ENCODE measurements at regions not wholly inside any gene's neighbourhood (a gene's known extent, or its start where the extent isn't known, plus 50 kb on each side); places are given as distances from the start of the nearest gene placed in this dataset.

DNA sequence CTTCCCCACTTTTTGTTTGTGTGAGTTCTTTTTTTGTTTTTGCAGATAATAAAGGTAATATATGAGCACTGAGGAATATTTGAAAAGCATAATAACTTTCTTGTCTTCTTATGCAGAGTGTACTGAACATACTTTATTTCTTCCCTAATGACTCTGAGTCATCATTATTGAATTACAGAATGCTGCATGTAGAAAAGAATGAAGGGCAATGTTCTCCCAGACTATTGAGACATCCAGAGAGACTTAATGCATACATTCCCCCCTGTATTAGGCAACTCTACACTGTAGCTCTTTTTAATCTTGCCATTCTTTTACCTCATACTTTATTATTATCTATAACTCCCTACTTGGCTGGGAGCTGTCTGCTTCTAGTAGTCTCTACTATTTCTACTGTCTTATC is 240.5 kb upstream of the ANKRD50 start:
- Histone ChIP-seq H4K20me1 (ENCODE audit: insufficient read depth) (no peaks in the 10 kb centered on the region), H3F3A (ENCODE audit: insufficient read depth, low read depth) (no peaks in the 10 kb centered on the region), H3K27ac (no peak overlapping the region), H3K4me1 (replicated peaks; ENCODE audit: insufficient read depth) (peaks cover 9% of the 10 kb centered on the region; the same call in 1 of the 2 replicates), H2AFZ (no peak overlapping the region), H3K4me2 (no peak overlapping the region), H3K9me3 (ENCODE audit: insufficient read depth, low read depth) (no peaks in the 10 kb centered on the region; the same call in 1 of the 2 replicates), H3K4me3 (no peak overlapping the region), H3K27me3 (ENCODE audit: insufficient read depth, low read depth) (no peaks in the 10 kb centered on the region), H3K9me2 (ENCODE audit: insufficient read depth) (no peaks in the 10 kb centered on the region), H3K79me2 (ENCODE audit: low read depth) (no peaks in the 10 kb centered on the region), H3K36me3 (ENCODE audit: low read depth) (no peaks in the 10 kb centered on the region)
- ChIA-PET POLR2A (ENCODE audit: unreplicated experiment) (no interaction called here), CTCF (no interaction called here)
- BruUV-seq (replicated peaks), result no TSS peak
- no peak for TF ChIP-seq EZH2 (IDR thresholded peaks at IDR 0.05; ENCODE audit: low read depth)
- TF ChIP-seq, protein P1, sequence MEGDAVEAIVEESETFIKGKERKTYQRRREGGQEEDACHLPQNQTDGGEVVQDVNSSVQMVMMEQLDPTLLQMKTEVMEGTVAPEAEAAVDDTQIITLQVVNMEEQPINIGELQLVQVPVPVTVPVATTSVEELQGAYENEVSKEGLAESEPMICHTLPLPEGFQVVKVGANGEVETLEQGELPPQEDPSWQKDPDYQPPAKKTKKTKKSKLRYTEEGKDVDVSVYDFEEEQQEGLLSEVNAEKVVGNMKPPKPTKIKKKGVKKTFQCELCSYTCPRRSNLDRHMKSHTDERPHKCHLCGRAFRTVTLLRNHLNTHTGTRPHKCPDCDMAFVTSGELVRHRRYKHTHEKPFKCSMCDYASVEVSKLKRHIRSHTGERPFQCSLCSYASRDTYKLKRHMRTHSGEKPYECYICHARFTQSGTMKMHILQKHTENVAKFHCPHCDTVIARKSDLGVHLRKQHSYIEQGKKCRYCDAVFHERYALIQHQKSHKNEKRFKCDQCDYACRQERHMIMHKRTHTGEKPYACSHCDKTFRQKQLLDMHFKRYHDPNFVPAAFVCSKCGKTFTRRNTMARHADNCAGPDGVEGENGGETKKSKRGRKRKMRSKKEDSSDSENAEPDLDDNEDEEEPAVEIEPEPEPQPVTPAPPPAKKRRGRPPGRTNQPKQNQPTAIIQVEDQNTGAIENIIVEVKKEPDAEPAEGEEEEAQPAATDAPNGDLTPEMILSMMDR (conservative IDR thresholded peaks at IDR 0.05), result no peak
- intact Hi-C loops (cut with micrococcal nuclease; ENCODE audit: unreplicated experiment), result no loop called here
- peak in 1 of 2 experiments; percentile 53 for DNase-seq

DNA sequence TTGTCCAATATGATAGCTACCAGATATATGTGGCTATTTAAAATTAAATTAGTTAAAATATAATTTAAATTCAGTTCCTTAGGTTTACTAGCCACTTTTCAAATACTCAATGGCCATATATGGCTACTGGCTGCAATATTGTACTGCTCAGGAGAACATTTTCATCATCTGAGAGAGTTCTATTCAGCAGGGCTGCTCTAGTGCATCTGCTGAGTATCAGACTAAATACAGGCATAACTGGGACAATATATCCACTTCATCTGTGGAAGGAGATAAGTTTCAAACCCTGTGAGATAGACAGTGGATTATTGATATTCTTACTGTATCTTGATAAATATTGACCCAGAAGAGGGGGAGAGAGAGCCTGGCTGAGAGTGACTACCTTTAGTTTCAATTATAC is 240.1 kb upstream of the ANKRD50 start:
- TF ChIP-seq, protein P1 (conservative IDR thresholded peaks at IDR 0.05), result no peak
- no peak for TF ChIP-seq EZH2 (IDR thresholded peaks at IDR 0.05; ENCODE audit: low read depth)
- no TSS peak for BruUV-seq (replicated peaks)
- no peaks in the 10 kb centered on the region for H3K79me2 ChIP-seq (ENCODE audit: low read depth)
- no peaks in the 10 kb centered on the region for H3K9me2 ChIP-seq (ENCODE audit: insufficient read depth)
- H3K36me3 ChIP-seq (ENCODE audit: low read depth), result no peaks in the 10 kb centered on the region
- H3K4me1 ChIP-seq (replicated peaks; ENCODE audit: insufficient read depth), result peaks cover 9% of the 10 kb centered on the region; the same call in 1 of the 2 replicates
- H3K27ac ChIP-seq, result no peak overlapping the region
- H3F3A ChIP-seq (ENCODE audit: insufficient read depth, low read depth), result no peaks in the 10 kb centered on the region
- no peak for DNase-seq
- H3K4me3 ChIP-seq, result no peak overlapping the region
- no peaks in the 10 kb centered on the region for H3K27me3 ChIP-seq (ENCODE audit: insufficient read depth, low read depth)
- no peaks in the 10 kb centered on the region; the same call in none of the 2 replicates for H3K9me3 ChIP-seq (ENCODE audit: insufficient read depth, low read depth)
- no peaks in the 10 kb centered on the region for H4K20me1 ChIP-seq (ENCODE audit: insufficient read depth)
- intact Hi-C loops (cut with micrococcal nuclease; ENCODE audit: unreplicated experiment), result no loop called here
- no peak overlapping the region for H2AFZ ChIP-seq
- CTCF ChIA-PET, result no interaction called here
- POLR2A ChIA-PET (ENCODE audit: unreplicated experiment), result no interaction called here
- H3K4me2 ChIP-seq, result no peak overlapping the region

DNA sequence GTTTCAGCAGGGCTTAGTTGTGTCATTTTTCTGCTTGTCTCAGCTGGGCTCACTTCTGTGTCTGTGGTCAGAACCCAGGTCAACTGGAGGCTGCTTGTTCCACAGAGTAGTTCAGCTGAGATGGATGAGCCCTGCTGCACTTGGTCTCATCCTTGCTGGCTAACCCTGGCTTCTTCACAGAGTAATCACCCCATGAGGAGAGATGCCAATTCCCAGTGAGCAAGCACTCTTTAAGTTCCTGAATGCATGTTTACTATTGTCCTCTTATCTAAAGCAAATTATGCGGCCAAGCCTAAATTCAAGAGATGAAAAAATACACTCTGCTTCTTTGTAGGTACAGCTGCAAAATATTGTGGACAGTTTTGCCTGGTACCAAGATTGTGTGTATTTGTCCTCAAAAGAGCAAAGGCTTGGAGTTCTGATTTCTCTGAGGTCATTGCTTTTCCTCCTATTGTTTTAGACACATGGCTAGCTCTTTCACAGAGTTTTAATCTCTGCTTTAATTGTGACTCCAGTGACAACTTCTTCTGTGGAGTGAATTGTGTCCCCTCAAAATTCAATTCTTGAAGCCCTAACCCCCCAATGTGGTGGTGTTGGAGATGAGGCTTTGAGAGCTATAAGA is 236.6 kb upstream of the ANKRD50 start:
- Histone ChIP-seq H3K27me3 (ENCODE audit: insufficient read depth, low read depth) (no peaks in the 10 kb centered on the region), H4K20me1 (ENCODE audit: insufficient read depth) (no peaks in the 10 kb centered on the region), H3K36me3 (ENCODE audit: low read depth) (no peaks in the 10 kb centered on the region), H3K9me2 (ENCODE audit: insufficient read depth) (no peaks in the 10 kb centered on the region), H3K27ac (no peak overlapping the region), H2AFZ (0 out of 2 replicates have a peak overlapping the region, but pooled peaks have one; percentile 36), H3K79me2 (ENCODE audit: low read depth) (no peaks in the 10 kb centered on the region), H3K4me1 (replicated peaks; ENCODE audit: insufficient read depth) (peaks cover 9% of the 10 kb centered on the region; the same call in 1 of the 2 replicates), H3K9me3 (ENCODE audit: insufficient read depth, low read depth) (no peaks in the 10 kb centered on the region; the same call in none of the 2 replicates), H3K4me3 (no peak overlapping the region), H3F3A (ENCODE audit: insufficient read depth, low read depth) (no peaks in the 10 kb centered on the region), H3K4me2 (no peak overlapping the region)
- CTCF ChIA-PET, result no interaction called here
- BruUV-seq (replicated peaks), result no TSS peak
- POLR2A ChIA-PET (ENCODE audit: unreplicated experiment), result no interaction called here
- intact Hi-C loops (cut with micrococcal nuclease; ENCODE audit: unreplicated experiment), result loop anchor here (10.0 kb wide), 1 partner anchor 146 kb away; no protein-coding TSS in a partner anchor
- TF ChIP-seq, protein P1 (conservative IDR thresholded peaks at IDR 0.05), result no peak
- TF ChIP-seq EZH2 (IDR thresholded peaks at IDR 0.05; ENCODE audit: low read depth), result no peak
- no peak for DNase-seq
